GM19240 (cell line): ENCODE measurements at regions not wholly inside any gene's neighbourhood (a gene's known extent, or its start where the extent isn't known, plus 50 kb on each side); places are given as distances from the start of the nearest gene placed in this dataset.
"Not testable (repeated sequence)": the region's sequence is repeated elsewhere in the genome, so short reads cannot be mapped to it uniquely, and the experiment has no call there.

Source experiments
- DNase-seq: peaks from one replicate; pipeline ENCODE4 v3.0.0; 2011; ENCODE audit warnings: low spot score; ENCODE audit not compliant: insufficient read length

GRCh38 chr2:208608122-208608835 lies 201.7 kb downstream of the PTH2R start:
- no peak for DNase-seq

- DNase-seq, result no peak
Observed at GRCh38 chr2:208609166-208609804, 202.7 kb downstream of the PTH2R start.

GRCh38 chr2:208615675-208616074 lies 209.1 kb downstream of the PTH2R start:
- not testable (repeated sequence) for DNase-seq

- DNase-seq, result no peak
Observed at GRCh38 chr2:208618220-208618619, 211.6 kb downstream of the PTH2R start.

DNA sequence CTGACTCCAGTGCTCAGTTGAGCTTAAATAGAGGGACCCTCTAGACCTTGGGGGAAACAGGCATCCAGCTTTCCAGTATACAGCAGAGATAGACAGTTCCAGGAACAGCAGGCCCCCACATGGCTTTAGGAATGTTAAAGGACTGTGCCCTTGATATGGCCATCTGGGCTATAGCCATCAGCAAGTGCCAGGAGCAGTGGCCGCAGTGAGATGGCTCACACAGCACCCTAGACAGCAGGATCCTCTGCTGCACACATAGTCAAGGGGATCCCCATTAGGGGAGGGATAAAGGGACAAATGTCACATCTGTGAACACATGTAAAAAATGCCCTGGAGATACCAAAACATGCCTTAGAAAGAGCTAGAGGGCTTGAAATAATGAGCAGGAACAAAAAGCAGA lies 213.4 kb downstream of the PTH2R start:
- no peak for DNase-seq

- no peak for DNase-seq
Observed at GRCh38 chr2:208620487-208620978, 213.9 kb downstream of the PTH2R start.

GRCh38 chr2:208627110-208627884 lies 220.7 kb downstream of the PTH2R start:
- no peak for DNase-seq

DNA sequence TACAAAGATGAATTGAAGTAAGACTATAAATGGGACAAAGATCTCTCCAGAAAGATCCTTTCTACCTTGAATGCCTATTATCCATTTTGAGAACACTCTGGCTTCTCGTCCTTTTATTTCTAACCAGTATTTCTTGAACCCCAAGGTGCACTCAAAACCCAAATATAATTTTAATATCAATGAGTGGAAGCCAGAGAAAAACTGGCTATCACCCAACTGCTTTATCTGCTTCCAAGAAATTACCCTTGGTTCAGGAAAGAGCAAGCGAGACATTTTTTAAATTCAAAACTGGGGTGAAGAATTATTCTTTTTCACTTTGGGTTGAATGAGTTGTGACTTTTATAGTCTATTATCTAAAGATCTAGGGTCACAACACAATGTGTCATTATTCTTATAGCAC lies 221.3 kb downstream of the PTH2R start:
- DNase-seq, result no peak

DNA sequence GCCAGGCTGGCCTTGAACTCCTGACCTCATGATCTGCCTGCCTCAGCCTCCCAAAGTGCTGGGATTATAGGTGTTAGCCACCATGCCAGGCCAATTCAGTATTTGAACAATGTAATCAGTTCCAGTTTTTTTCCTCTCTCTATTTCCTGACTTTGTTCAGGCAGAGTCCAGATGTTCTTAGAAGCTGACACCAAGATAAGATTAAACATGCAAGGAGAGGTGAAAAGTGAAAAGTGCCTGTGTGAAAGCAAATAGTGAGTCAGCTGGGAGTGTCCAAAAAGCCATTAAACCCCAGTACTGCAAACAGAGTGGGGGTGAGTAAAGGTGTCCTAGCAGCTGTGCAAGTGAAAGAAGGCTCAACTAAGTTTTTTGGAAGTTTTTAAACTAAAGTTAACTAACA lies 231.5 kb downstream of the PTH2R start:
- no peak for DNase-seq

GRCh38 chr2:208642125-208642779 lies 235.7 kb downstream of the PTH2R start:
- DNase-seq, result no peak

GRCh38 chr2:208643145-208643544 lies 236.6 kb downstream of the PTH2R start:
- no peak for DNase-seq

- no peak for DNase-seq
Observed at GRCh38 chr2:208645226-208645625, 238.6 kb downstream of the PTH2R start.

- DNase-seq, result no peak
Observed at GRCh38 chr2:208648368-208648767, 241.8 kb downstream of the PTH2R start.

GRCh38 chr2:208653383-208653782 lies 246.8 kb downstream of the PTH2R start:
- no peak for DNase-seq

GRCh38 chr2:208654056-208654455 lies 247.5 kb downstream of the PTH2R start:
- no peak for DNase-seq

DNA sequence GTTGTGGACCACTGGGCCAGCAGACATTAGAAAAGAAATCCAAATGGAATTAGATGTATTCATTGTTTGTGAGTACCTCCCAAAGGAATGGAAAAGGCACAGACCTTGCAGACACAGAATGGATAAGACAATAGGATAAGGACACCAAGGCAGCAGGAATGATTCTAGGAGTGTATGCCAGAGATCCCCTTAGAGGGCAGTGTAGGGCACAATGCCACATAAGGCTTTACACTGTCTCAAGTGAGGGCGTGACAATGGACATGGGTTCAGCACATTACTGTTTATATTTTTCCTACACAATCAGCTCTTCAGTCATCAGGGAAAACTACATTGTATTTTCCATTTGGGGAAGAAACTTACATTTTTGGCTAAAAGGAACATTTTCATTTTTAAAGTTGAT lies 250.9 kb downstream of the PTH2R start:
- DNase-seq, result no peak

DNA sequence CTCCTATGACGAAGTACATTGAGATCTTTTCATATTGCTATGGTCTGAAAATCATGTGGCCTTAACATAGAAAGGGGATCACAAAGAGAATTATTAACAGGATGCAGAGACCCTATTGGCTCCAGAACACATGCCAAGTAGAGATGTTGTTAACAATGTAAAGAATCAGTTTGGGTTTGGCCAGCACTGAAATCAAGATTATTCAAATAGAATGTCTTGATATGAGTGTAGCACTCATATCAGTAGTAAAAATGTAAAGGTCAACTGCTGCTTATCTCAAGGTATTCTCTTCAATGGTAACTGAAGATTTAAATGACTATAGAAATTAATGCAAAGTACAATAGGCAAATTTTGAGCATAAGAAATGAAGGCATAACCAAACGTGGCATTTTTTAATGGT lies 262.8 kb downstream of the PTH2R start:
- no peak for DNase-seq

GRCh38 chr2:208671284-208671683 lies 264.7 kb downstream of the PTH2R start:
- DNase-seq, result no peak

GRCh38 chr2:208671886-208672680 lies 265.5 kb downstream of the PTH2R start:
- no peak for DNase-seq

GRCh38 chr2:208673631-208674030 lies 267.0 kb downstream of the PTH2R start:
- DNase-seq, result no peak

- no peak for DNase-seq
Observed at GRCh38 chr2:208674919-208675318, 268.3 kb downstream of the PTH2R start.
